ENCODE measurements at regions not wholly inside any gene's neighbourhood (a gene's known extent, or its start where the extent isn't known, plus 50 kb on each side); places are given as distances from the start of the nearest gene placed in this dataset.
A peak's percentile ranks its signal among the peaks of the same experiment; 100 is the strongest.

DNA sequence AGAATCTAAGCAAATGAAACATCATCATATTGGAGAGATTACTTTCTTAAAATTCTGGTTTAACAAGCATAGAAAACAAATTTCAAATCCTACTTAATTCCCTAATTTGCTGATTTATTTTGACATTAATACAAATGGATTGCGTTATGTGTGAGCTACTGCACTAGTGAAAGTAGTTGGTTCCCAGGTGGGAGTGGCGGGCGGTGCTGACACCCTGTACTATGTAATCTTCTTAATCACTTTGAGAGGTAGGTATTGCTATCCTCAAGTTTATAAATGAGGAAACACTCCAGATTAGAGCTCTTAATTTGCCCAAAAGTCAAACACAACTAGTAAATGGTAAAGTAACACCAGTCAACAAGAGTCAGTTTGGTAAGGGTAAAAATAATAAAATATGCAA, 131.1 kb downstream of the ELAPOR2 start:
- H3K36me3 Mint-ChIP-seq: no peaks in the 10 kb centered on the region

GRCh38 chr7:86926732-86927131, 132.7 kb downstream of the ELAPOR2 start:
- peaks cover 3 to 12% (median 8%) of the 10 kb centered on the region in 3 donors for H3K27me3 Mint-ChIP-seq (ENCODE audit: low read depth in 3 of 3)
- no peak overlapping the region for H3K27ac Mint-ChIP-seq
- no peaks in the 10 kb centered on the region for H3K4me1 Mint-ChIP-seq
- peak; percentile 16 to 17 (median 16) for DNase-seq
- no peaks in the 10 kb centered on the region for H3K36me3 Mint-ChIP-seq
- H3K9me3 Mint-ChIP-seq: peaks cover 0 to 4% (median 0%) of the 10 kb centered on the region in 6 donors
- no peak overlapping the region for H3K4me3 Mint-ChIP-seq

More for the DNA sequence above, 131.1 kb downstream of the ELAPOR2 start:
- H3K4me1 Mint-ChIP-seq: no peaks in the 10 kb centered on the region
- no peak overlapping the region for H3K4me3 Mint-ChIP-seq
- H3K27ac Mint-ChIP-seq: no peak overlapping the region
- peaks cover 0 to 4% (median 0%) of the 10 kb centered on the region in 6 donors for H3K9me3 Mint-ChIP-seq
- H3K27me3 Mint-ChIP-seq (ENCODE audit: low read depth in 3 of 3): peaks cover 3 to 12% (median 8%) of the 10 kb centered on the region in 3 donors
- DNase-seq: no peak

GRCh38 chr7:86925221-86925620, 134.2 kb downstream of the ELAPOR2 start:
- peaks cover 5 to 12% (median 8%) of the 10 kb centered on the region in 3 donors for H3K27me3 Mint-ChIP-seq (ENCODE audit: low read depth in 3 of 3)
- H3K27ac Mint-ChIP-seq: no peak overlapping the region
- peaks cover 0 to 1% (median 0%) of the 10 kb centered on the region in 6 donors for H3K9me3 Mint-ChIP-seq
- no peaks in the 10 kb centered on the region for H3K4me1 Mint-ChIP-seq
- no peak overlapping the region for H3K4me3 Mint-ChIP-seq
- no peaks in the 10 kb centered on the region for H3K36me3 Mint-ChIP-seq
- DNase-seq: no peak

GRCh38 chr7:86923527-86923926, 135.9 kb downstream of the ELAPOR2 start:
- Mint-ChIP-seq H3K27me3 (ENCODE audit: low read depth in 3 of 3) (peaks cover 5 to 12% (median 6%) of the 10 kb centered on the region in 3 donors), H3K4me1 (no peaks in the 10 kb centered on the region), H3K4me3 (no peak overlapping the region), H3K9me3 (peaks cover 0 to 1% (median 0%) of the 10 kb centered on the region in 6 donors), H3K36me3 (no peaks in the 10 kb centered on the region), H3K27ac (no peak overlapping the region)
- DNase-seq: no peak

- no peaks in the 10 kb centered on the region for H3K4me1 Mint-ChIP-seq
- no peak overlapping the region for H3K4me3 Mint-ChIP-seq
- H3K36me3 Mint-ChIP-seq: no peaks in the 10 kb centered on the region
- no peak overlapping the region for H3K27ac Mint-ChIP-seq
- DNase-seq: no peak
- peaks cover 2 to 9% (median 2%) of the 10 kb centered on the region in 3 donors for H3K27me3 Mint-ChIP-seq (ENCODE audit: low read depth in 3 of 3)
- no peaks in the 10 kb centered on the region for H3K9me3 Mint-ChIP-seq
Measured at GRCh38 chr7:86920154-86920553, 139.3 kb downstream of the ELAPOR2 start.

- Mint-ChIP-seq H3K27ac (no peak overlapping the region), H3K36me3 (no peaks in the 10 kb centered on the region), H3K9me3 (no peaks in the 10 kb centered on the region), H3K27me3 (ENCODE audit: low read depth in 3 of 3) (peaks cover 0 to 2% (median 0%) of the 10 kb centered on the region in 3 donors), H3K4me3 (no peak overlapping the region), H3K4me1 (no peaks in the 10 kb centered on the region)
- no peak for DNase-seq
Measured at GRCh38 chr7:86918245-86918644, 141.2 kb downstream of the ELAPOR2 start.

- H3K36me3 Mint-ChIP-seq: no peaks in the 10 kb centered on the region
- H3K27me3 Mint-ChIP-seq (ENCODE audit: low read depth in 3 of 3): peaks cover 0 to 6% (median 3%) of the 10 kb centered on the region in 3 donors
- no peak overlapping the region for H3K4me3 Mint-ChIP-seq
- DNase-seq: no peak
- no peaks in the 10 kb centered on the region for H3K9me3 Mint-ChIP-seq
- no peaks in the 10 kb centered on the region for H3K4me1 Mint-ChIP-seq
- H3K27ac Mint-ChIP-seq: no peak overlapping the region
Measured at GRCh38 chr7:86916277-86916825, 143.1 kb downstream of the ELAPOR2 start.

DNA sequence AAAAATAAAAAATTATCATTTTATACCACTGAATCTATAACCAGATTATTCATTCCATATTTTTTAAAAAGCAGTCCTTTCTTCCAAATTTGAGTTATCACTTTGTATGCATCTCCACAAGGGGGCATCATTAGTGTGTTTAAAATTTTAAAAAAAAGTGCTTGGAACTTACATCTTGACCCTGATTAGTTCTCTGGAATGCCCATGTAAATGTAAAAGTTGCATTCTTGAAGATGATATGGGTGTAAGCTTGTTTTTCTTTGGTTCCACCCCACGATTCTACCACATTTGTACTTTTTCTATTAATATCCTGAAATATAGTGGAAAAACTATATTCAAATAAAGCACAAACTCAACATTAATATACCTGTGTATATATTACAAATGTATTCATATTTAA, 144.9 kb downstream of the ELAPOR2 start:
- Mint-ChIP-seq H3K27ac (no peak overlapping the region), H3K27me3 (ENCODE audit: low read depth in 3 of 3) (peaks cover 0 to 8% (median 3%) of the 10 kb centered on the region in 3 donors), H3K9me3 (no peaks in the 10 kb centered on the region), H3K4me3 (no peak overlapping the region), H3K36me3 (no peaks in the 10 kb centered on the region), H3K4me1 (no peaks in the 10 kb centered on the region)
- no peak for DNase-seq
